GM19455 (cell line): ENCODE measurements at regions not wholly inside any gene's neighbourhood (a gene's known extent, or its start where the extent isn't known, plus 50 kb on each side); places are given as distances from the start of the nearest gene placed in this dataset.
"Not testable (repeated sequence)": the region's sequence is repeated elsewhere in the genome, so short reads cannot be mapped to it uniquely, and the experiment has no call there.

Experiments
- ATAC-seq: cut with Tn5 transposase; IDR thresholded peaks from one replicate; pipeline ENCODE4 v1.9.1; 2021; ENCODE audit not compliant: unreplicated experiment

- no peak for ATAC-seq
Measured at GRCh38 chr9:32884482-32884881, 101.1 kb downstream of the TMEM215 start.

- ATAC-seq = no peak
Measured at GRCh38 chr9:32886021-32886420, 102.7 kb downstream of the TMEM215 start.

- not testable (repeated sequence) for ATAC-seq
Measured at GRCh38 chr9:32894485-32894884, 106.9 kb downstream of the APTX start.

- no peak for ATAC-seq
Measured at GRCh38 chr9:32899181-32899580, 102.2 kb downstream of the APTX start.

GRCh38 chr9:32899761-32900160 is 101.7 kb downstream of the APTX start:
- no peak for ATAC-seq

GRCh38 chr9:32906213-32906612 is 95.2 kb downstream of the APTX start:
- ATAC-seq = peak; percentile 94

GRCh38 chr9:32915802-32916201 is 85.6 kb downstream of the APTX start:
- ATAC-seq = no peak

- ATAC-seq = no peak
Measured at GRCh38 chr9:32918628-32919027, 82.8 kb downstream of the APTX start.
